ENCODE measurements at regions not wholly inside any gene's neighbourhood (a gene's known extent, or its start where the extent isn't known, plus 50 kb on each side); places are given as distances from the start of the nearest gene placed in this dataset.

GRCh38 chr11:129300099-129300498, 75.5 kb upstream of the BARX2 start:
- TF ChIP-seq, protein P1, sequence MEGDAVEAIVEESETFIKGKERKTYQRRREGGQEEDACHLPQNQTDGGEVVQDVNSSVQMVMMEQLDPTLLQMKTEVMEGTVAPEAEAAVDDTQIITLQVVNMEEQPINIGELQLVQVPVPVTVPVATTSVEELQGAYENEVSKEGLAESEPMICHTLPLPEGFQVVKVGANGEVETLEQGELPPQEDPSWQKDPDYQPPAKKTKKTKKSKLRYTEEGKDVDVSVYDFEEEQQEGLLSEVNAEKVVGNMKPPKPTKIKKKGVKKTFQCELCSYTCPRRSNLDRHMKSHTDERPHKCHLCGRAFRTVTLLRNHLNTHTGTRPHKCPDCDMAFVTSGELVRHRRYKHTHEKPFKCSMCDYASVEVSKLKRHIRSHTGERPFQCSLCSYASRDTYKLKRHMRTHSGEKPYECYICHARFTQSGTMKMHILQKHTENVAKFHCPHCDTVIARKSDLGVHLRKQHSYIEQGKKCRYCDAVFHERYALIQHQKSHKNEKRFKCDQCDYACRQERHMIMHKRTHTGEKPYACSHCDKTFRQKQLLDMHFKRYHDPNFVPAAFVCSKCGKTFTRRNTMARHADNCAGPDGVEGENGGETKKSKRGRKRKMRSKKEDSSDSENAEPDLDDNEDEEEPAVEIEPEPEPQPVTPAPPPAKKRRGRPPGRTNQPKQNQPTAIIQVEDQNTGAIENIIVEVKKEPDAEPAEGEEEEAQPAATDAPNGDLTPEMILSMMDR (conservative IDR thresholded peaks at IDR 0.05; ENCODE audit: low read depth, low read length), result no peak
- TF ChIP-seq EZH2 (IDR thresholded peaks at IDR 0.05; ENCODE audit: low read length, unreplicated experiment) (no peak), EZH2phosphoT487 (IDR thresholded peaks at IDR 0.05; ENCODE audit: borderline replicate concordance, low read length) (no peak)

Measured in PC-3 (cell line).